HCT116 (cell line): ENCODE measurements at regions not wholly inside any gene's neighbourhood (a gene's known extent, or its start where the extent isn't known, plus 50 kb on each side); places are given as distances from the start of the nearest gene placed in this dataset.

Experiments used
- ATAC-seq: fragments of 200-7000 bp; cut with Tn5 transposase; 2 replicates; pipeline ENCODE4 v1.9.1; 2020; ENCODE audit warnings: mild to moderate bottlenecking, moderate library complexity
- BruUV-seq: library from RNA; stranded (reverse); fragments of 400-500 nt; replicated peaks from 2 replicates; lab custom pipeline; 2021; lab: Mats Ljungman, UMichigan
- CTCF ChIA-PET: fragments of 300-600 bp; sonication (Branson Sonifier 250); formaldehyde crosslinking; loops from one replicate; lab custom pipeline; 2021; ENCODE audit warnings: antibody characterized with exemption; lab: Charles Lee
- POLR2A ChIA-PET: fragments of 300-600, 350-600 bp; sonication (Branson Sonifier 250); formaldehyde crosslinking; loops from one replicate; lab custom pipeline; 2021; ENCODE audit warnings: antibody characterized with exemption; lab: Charles Lee
- RAD21 ChIA-PET, 2 experiments: fragments of 300-600 bp; sonication (Branson Sonifier 250); formaldehyde crosslinking; loops; one replicate each; lab custom pipeline; 2023; ENCODE audit warnings: low total read pairs in 2 of 2; ENCODE audit not compliant: uncharacterized antibody in 2 of 2, unreplicated experiment in 2 of 2, low non-redundant PET in 1 of 2; lab: Charles Lee
- DNase-seq: peaks from one replicate; pipeline ENCODE4 v3.0.0-alpha.2; 2010; ENCODE audit warnings: low read depth, low spot score
- H2AFZ ChIP-seq: fragments of 200-600 bp; shearing (Covaris generic), sonication (generic); 2 replicates; pipeline ENCODE4 v1.6.1; 2017; ENCODE audit warnings: low read depth, mixed run types, mixed read lengths, antibody characterized with exemption, low read length; ENCODE audit not compliant: poor library complexity, severe bottlenecking
- H3K27ac ChIP-seq: 2 replicates; pipeline ENCODE4 v1.5.1; 2012; ENCODE audit warnings: low read depth, low read length
- H3K27me3 ChIP-seq: fragments of 200-600 bp; sonication (generic); 2 replicates; pipeline ENCODE4 v1.6.1; 2016; ENCODE audit warnings: mixed run types, low read length, mixed read lengths; ENCODE audit not compliant: insufficient read depth
- H3K36me3 ChIP-seq, 2 experiments: fragments of 200-500 bp in 1 of 2; fragments of 200-600 bp in 1 of 2; sonication (Bioruptor generic) in 1 of 2; sonication (generic) in 1 of 2; 2 replicates each; pipeline versions ENCODE4 v1.5.1 to v1.6.1; 2014 to 2016; ENCODE audit warnings: low read length in 2 of 2, inconsistent platforms in 1 of 2, mixed read lengths in 1 of 2, mixed run types in 1 of 2; ENCODE audit not compliant: insufficient read depth in 2 of 2, control insufficient read depth in 1 of 2
- H3K4me1 ChIP-seq, 2 experiments: fragments of 200-600 bp in 1 of 2; sonication (generic) in 1 of 2; 2 replicates each; pipeline versions ENCODE4 v1.5.1 to v1.6.1; 2012 to 2017; ENCODE audit warnings: low read length in 2 of 2, inconsistent platforms in 1 of 2, mild to moderate bottlenecking in 1 of 2, mixed read lengths in 1 of 2, mixed run types in 1 of 2, moderate library complexity in 1 of 2; ENCODE audit not compliant: insufficient read depth in 2 of 2, control insufficient read depth in 1 of 2
- H3K4me2 ChIP-seq: fragments of 200-600 bp; sonication (generic); 2 replicates; pipeline ENCODE4 v1.6.1; 2017; ENCODE audit warnings: mixed run types, low read length, mixed read lengths
- H3K4me3 ChIP-seq, 2 experiments: fragments of 200-600 bp in 1 of 2; sonication (generic) in 1 of 2; replicated peaks in 1 of 2; 2 replicates each; pipeline ENCODE4 v1.5.1; 2011 to 2016; ENCODE audit warnings: low read length in 2 of 2, control low read depth in 1 of 2, low read depth in 1 of 2, mild to moderate bottlenecking in 1 of 2, mixed read lengths in 1 of 2, mixed run types in 1 of 2
- H3K79me2 ChIP-seq: fragments of 200-600 bp; sonication (generic); 2 replicates; pipeline ENCODE4 v1.6.1; 2017; ENCODE audit warnings: mild to moderate bottlenecking, mixed run types, low read length, moderate library complexity, mixed read lengths; ENCODE audit not compliant: insufficient read depth
- H3K9ac ChIP-seq: fragments of 200-600 bp; sonication (generic); 2 replicates; pipeline ENCODE4 v1.6.1; 2016; ENCODE audit warnings: low read length, mixed read lengths
- H3K9me2 ChIP-seq: fragments of 200-600 bp; sonication (generic), shearing (Covaris generic); 2 replicates; pipeline ENCODE4 v1.6.1; 2017; ENCODE audit warnings: mixed run types, mild to moderate bottlenecking, moderate library complexity; ENCODE audit not compliant: insufficient read depth
- H3K9me3 ChIP-seq, 2 experiments: fragments of 200-500 bp in 1 of 2; fragments of 200-600 bp in 1 of 2; sonication (Bioruptor generic) in 1 of 2; sonication (generic) in 1 of 2; 2 replicates each; pipeline ENCODE4 v1.6.1; 2014 to 2017; ENCODE audit warnings: low read length in 2 of 2, mixed read lengths in 2 of 2, inconsistent platforms in 1 of 2, low read depth in 1 of 2, mild to moderate bottlenecking in 1 of 2, mixed run types in 1 of 2, moderate library complexity in 1 of 2; ENCODE audit not compliant: control insufficient read depth in 1 of 2, insufficient read depth in 1 of 2
- H4K20me1 ChIP-seq: fragments of 200-600 bp; sonication (generic), shearing (Covaris generic); 2 replicates; pipeline ENCODE4 v1.6.1; 2017; ENCODE audit warnings: mixed run types, mild to moderate bottlenecking, moderate library complexity; ENCODE audit not compliant: insufficient read depth
- ELF1 ChIP-seq: IDR thresholded peaks from 2 replicates; pipeline ENCODE4 v1.6.1; 2012; ENCODE audit warnings: low read depth, borderline replicate concordance
- EZH2phosphoT487 ChIP-seq: fragments of 200-600 bp; IDR thresholded peaks from 2 replicates; pipeline ENCODE4 v1.6.1; 2018; ENCODE audit warnings: antibody characterized with exemption, borderline replicate concordance
- RAD21 ChIP-seq: IDR thresholded peaks from 2 replicates; pipeline ENCODE4 v1.6.1; 2012; ENCODE audit warnings: low read depth, mild to moderate bottlenecking
- intact Hi-C: fragments of 100-400 bp; cut with micrococcal nuclease; formaldehyde crosslinking; loops from 2 replicates; pipeline ENCODE4 v1.10.0; 2022
- TF ChIP-seq, protein P1 (sequence below), 3 experiments: fragments of 200-600 bp in 1 of 3; sonication (generic) in 1 of 3; IDR thresholded peaks in 2 of 3; conservative IDR thresholded peaks in 1 of 3; 2 replicates each; pipeline ENCODE4 v1.5.1; 2012 to 2017; ENCODE audit warnings: low read depth in 2 of 3, low read length in 2 of 3, antibody characterized with exemption in 1 of 3, borderline replicate concordance in 1 of 3, control low read depth in 1 of 3, mild to moderate bottlenecking in 1 of 3, mixed read lengths in 1 of 3, mixed run types in 1 of 3, moderate library complexity in 1 of 3; ENCODE audit not compliant: insufficient read depth in 1 of 3

DNA sequence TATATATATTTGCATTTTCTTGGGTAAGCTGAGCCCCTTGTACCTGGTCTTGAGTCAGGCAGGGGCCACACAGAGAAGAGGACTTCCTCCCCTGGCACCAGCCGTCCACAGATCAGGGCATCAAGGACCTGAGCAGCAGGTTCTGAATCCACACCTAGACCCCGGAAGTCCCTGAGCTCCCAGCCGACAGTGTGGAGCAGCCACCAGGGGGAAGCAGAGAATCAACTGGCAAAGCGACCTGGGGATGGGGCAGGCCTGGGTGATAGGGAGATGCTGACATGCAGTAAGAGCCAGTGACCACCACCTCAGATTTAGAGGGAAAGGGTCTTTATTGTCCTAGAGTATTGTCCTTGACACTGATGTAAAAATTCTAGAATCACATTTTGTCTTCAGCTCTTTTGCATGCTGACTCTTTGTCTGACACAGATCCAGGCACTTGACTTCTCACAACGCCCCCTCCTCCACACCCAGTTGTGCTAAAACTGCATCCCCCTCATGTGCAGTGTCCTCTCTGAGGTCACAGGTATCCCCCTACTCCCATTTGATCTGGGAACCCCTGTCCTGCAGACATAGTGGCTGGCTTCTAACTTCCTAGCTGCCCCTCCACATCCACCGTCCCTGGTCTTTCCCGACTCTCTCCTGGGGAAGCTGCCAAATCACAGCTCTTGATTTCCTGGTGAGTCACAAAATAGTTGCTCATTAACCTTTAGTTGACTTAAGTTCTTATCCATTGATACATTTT is 109.3 kb downstream of the GGTLC2 start:
- H4K20me1 ChIP-seq, result no peaks in the 10 kb centered on the region
- POLR2A ChIA-PET, result interaction anchor here (1.0 kb wide), 1 partner anchor 16 kb away, joined by 4 read pairs; no protein-coding TSS in a partner anchor
- H3K9me3 ChIP-seq, result no peaks in the 10 kb centered on the region
- H3K9ac ChIP-seq, result no peak overlapping the region
- no TSS peak for BruUV-seq
- H3K79me2 ChIP-seq, result no peaks in the 10 kb centered on the region
- TF ChIP-seq ELF1, result peak; percentile 83
- TF ChIP-seq EZH2phosphoT487, result no peak
- peak; percentile 53 for TF ChIP-seq RAD21
- TF ChIP-seq, protein P1, sequence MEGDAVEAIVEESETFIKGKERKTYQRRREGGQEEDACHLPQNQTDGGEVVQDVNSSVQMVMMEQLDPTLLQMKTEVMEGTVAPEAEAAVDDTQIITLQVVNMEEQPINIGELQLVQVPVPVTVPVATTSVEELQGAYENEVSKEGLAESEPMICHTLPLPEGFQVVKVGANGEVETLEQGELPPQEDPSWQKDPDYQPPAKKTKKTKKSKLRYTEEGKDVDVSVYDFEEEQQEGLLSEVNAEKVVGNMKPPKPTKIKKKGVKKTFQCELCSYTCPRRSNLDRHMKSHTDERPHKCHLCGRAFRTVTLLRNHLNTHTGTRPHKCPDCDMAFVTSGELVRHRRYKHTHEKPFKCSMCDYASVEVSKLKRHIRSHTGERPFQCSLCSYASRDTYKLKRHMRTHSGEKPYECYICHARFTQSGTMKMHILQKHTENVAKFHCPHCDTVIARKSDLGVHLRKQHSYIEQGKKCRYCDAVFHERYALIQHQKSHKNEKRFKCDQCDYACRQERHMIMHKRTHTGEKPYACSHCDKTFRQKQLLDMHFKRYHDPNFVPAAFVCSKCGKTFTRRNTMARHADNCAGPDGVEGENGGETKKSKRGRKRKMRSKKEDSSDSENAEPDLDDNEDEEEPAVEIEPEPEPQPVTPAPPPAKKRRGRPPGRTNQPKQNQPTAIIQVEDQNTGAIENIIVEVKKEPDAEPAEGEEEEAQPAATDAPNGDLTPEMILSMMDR (IDR thresholded peaks at IDR 0.05 in 2 of 3, conservative IDR thresholded peaks at IDR 0.05 in 1 of 3; ENCODE audit: borderline replicate concordance in 1 of 3, insufficient read depth in 1 of 3, low read depth in 2 of 3, low read length in 2 of 3), result peak; percentile 59 to 93 (median 81)
- ATAC-seq, result peak; percentile 99
- DNase-seq, result peak; percentile 47
- H3K36me3 ChIP-seq, result no peaks in the 10 kb centered on the region
- no peak overlapping the region for H3K27ac ChIP-seq
- H3K9me2 ChIP-seq, result no peaks in the 10 kb centered on the region
- peak overlapping the region; percentile 77 for H2AFZ ChIP-seq
- no peaks in the 10 kb centered on the region for H3K27me3 ChIP-seq
- CTCF ChIA-PET, result interaction anchor here (0.7 to 4.0 kb wide), 21 partner anchors 9 to 289 kb away, joined by 3 to 63 read pairs (median 7); no protein-coding TSS in a partner anchor
- no peak overlapping the region for H3K4me3 ChIP-seq
- peaks cover 0 to 4% of the 10 kb centered on the region in 2 experiments; a peak in 1 of 4 replicates for H3K4me1 ChIP-seq
- peak overlapping the region; percentile 6; the same call in 1 of the 2 replicates for H3K4me2 ChIP-seq
- RAD21 ChIA-PET, result interaction anchor here (0.5 to 2.0 kb wide), 5 partner anchors 14 to 130 kb away, joined by 3 to 4 read pairs (median 4); no protein-coding TSS in a partner anchor
- intact Hi-C loops, result loop anchor here (5.0 kb wide), 1 partner anchor 129 kb away; no protein-coding TSS in a partner anchor
